ENCODE measurements at regions not wholly inside any gene's neighbourhood (a gene's known extent, or its start where the extent isn't known, plus 50 kb on each side); places are given as distances from the start of the nearest gene placed in this dataset.

DNA sequence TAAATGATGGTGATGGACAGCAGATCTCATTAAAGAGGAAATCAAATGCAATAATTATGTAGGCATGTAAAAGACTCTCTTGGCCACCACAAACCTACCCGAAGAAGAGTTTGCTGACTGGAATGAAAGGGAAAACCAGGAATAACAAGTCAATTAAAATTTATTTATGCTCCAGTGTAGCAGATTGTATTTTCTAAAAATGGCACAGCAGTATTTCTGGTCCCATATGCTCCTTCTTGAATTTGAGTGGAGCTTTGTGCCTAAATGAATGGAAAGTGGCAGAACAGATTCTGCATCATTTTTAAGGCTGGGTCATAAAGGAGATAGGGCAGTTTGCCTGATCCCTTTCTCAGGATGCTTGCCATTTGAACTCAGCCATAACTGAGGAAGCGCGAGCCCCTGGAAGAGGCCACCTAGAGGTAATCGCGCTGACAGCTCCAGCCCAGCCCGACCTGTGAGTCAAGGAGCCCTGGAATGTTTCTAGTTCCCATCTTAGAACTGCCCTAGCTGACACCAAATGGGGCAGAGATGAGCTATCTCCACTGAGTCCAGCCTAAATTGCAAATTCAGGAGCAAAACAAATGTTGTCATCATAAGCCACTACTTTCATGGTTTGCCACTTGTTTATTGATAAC, 229.2 kb upstream of the TMTC1 start:
- no peak for DNase-seq

DNA sequence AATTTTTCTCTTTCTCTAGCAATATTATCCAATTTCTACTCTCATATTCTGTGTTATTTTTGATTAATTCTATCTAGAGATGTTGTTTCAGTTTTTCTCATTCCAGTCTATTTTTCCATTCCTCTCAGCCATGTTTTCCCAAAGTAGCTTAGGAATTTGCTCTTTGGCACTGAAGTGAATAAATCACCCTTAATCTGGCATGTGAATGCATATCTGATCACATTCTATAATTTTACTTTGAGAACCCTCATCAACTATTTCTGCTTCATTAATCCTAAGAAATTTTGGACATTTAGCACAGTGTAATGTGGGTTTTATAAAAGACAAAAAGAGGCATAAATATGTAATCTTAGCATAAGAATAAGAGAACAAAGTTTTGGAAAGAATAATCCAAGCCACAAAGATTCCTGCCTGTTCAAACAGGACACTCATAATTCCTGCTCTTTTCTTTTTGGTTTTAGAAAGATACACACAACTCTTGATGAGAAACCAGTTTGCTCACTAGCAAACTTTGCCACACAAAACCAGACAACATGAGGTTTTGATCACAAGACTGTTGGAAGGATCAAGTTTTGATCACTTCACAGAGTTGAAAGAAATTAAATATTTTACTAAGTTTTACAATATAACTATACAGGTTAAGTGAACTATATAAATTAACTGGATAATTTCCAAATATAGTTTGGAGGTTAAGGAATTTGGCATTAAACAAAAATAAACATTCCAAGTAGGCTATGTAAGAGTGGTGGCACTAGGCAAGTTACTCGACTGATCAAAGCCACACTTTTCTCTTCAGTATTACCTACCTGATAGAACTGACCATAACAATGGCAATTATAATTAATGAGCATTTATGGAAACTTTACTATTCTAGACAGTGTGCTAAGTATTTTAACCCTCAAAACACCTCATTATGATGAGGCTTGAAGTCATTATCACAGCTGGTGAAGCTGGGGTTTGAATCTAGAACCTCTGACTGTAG, 226.6 kb upstream of the TMTC1 start:
- no peak for DNase-seq

DNA sequence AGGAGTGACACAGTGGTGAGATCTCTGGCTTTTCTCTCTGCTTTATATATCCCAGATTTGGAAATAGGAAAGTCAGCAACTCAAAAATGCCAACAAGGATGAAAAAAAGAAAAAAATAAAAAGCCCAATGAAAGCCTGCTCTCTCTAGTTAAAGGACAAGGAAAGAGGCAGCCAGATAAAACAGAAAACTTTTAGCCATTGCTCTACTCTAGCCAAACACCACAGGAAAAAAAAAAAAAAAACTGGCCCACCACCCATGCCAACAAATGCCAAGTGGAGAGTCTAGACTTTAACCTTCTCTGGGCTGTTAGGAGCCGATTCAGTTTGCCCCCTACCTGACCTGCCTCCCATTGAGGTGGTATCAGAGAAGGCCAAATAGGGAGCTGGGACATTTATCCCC, 222.3 kb upstream of the TMTC1 start:
- no peak for DNase-seq

DNA sequence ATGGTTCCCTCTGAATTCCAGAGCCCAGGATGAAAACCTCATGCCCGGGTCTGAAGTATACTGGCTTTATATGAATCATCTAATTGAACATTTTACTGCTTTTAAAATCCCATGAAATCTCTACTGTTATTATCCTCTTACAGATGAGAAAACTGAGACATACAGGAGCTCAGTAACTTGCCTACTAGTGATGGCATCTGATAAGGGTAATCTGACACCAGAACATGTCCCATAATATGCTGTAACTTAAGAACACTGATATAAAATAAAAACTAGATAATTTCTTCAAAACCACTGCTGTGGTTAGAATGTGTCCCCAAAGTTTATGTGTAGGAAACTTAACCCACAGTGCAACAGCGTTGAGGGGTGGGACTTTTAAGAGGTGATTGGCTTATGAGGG, 219.6 kb upstream of the TMTC1 start:
- no peak for DNase-seq

DNA sequence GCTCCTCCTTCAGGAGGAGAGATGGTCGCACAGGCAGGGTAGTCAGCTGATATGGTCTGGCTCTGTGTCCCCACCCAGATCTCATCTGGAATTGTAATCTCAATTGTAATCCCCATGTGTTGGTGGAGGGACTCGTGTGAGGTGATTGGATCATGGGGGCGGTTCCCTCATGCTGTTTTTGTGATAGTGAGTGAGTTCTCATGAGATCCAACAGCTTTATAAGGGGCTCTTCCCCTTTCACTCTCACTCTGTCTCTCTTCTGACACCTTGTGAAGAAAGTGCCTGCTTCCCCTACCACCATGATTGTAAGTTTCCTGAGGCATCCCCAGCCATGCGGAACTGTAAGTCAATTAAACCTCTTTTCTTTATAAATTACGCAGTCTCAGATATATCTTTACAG, 218.9 kb upstream of the TMTC1 start:
- DNase-seq: no peak

DNA sequence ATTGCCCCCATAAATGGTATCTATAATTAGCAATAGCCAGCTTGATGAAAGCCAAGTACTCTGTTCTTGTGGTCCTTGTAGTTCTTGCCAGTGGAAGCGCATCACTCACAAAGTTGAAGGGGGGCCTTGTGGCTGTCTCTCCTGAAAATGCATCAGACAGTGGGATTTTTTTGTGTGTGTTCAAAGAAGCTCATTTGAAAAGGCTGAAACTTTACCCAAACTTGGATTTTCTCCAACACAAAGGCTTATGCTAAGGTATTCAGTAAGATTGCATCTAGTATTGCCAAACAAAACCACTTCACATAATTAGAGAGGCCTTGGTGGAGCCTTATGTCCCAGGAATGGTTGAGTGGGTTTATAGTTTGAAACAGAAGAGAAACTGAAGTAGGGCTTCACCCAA, 216.7 kb upstream of the TMTC1 start:
- DNase-seq: no peak

DNA sequence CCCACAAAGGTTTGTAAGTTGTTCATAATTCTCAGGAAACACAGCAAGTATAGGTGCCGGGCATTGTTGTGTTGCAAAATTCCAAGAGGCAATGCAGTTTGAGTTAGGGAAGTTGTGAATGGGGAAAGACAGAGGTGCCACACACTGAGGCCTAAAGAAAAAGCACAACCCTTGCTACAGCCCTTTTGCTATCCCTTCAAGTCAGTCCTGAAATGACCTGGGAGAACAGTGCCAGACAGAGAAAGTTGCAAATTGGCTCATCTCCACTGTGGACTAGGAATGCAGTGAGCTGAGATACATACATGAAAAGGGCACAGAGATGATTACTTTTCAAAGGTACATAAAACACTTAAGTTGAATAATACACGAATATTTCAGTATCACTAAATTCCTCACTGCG, 213.3 kb upstream of the TMTC1 start:
- DNase-seq: no peak

DNA sequence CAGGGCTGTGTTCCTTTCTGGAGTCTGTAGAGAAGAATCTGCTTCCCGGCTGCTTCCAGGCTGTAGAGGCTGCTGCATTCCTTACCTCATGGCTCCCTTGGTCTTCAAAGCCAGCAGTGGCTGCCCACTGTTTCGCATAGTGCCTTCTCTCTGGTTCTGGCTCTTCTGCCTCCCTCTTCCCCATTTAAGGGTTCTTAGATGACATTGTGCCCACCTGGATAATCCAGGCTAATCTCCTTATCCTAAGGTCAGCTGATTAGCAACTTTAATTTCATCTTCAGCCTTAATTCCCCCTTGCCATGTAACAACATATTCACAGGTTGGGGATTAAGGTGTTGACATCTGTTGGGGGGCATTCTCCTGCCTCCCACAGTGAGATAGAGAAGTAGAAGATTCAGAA, 208.6 kb upstream of the TMTC1 start:
- DNase-seq: no peak

DNA sequence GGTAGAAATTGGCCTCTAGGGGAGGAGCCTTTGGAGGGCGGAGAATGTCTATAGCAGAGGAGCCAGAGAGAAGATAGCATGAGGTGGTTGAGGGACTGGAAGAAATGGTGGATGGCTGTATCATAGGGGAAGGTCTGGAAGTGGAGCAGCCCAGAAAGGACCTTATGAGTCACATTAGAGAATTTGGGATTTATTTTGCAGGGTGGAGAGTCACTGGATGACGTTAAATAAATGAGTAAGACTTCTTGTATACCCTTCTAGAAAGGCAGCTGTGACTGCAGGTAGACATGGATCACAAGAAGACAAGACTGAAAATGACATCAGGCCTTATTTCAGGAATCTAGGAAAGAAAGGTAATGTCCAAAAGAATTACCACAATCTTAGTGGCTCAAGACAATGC, 208.2 kb upstream of the TMTC1 start:
- no peak for DNase-seq

DNA sequence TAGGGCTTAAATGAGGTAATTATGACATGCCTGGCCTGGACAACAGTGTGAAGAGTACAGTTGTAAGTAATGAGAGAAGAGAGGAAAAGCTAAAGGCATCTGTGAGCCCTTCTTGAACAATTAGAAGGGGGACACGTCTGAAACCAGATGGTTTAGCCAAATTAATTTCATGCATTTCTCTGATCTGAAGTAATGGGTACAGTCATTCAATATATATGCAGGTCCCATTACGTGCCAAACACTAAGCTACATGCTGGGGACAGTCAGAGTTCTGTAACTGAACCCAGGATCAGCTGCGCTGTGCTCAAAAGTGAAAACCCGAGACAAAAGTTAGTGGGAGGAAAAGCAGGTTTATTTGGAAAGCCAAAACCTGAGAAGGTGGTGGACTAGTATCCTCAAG, 207.2 kb upstream of the TMTC1 start:
- DNase-seq: no peak

DNA sequence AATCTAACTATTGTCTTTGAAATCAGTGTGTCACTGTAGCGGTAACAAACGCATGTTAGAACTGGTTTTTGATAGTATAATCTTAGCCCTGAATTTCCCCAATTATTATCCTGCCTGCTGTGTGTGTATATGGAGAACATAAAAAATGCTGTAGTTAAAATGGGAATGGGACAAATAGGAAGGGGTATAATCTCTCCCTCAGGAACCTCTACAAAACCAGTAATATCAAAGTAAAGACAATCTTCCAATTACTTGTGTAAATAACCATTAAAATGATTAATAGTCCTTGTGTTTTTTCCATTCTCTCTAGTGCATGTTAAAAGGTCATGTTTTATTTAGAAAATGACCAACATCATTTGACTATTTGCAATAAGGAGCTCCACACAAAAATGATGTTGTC, 200.1 kb upstream of the TMTC1 start:
- no peak for DNase-seq

DNA sequence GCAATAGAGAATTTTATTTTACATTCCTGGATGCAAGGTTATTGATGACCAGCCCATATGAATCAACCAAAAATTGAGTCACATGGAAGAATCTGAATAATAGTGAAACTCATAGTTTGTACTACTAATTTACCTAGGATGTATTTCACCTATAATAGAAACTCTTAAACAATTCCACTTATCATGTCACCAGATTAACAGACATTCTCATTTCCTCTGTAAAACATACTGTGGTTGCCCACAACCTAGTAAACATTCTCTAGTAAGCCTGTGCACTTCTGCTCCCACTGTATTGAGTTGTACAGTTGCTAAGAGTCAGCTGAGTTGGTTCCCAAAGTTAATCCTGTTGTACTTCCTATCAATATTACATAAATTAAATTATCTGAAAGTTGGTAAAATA, 196.6 kb upstream of the TMTC1 start:
- no peak for DNase-seq

DNA sequence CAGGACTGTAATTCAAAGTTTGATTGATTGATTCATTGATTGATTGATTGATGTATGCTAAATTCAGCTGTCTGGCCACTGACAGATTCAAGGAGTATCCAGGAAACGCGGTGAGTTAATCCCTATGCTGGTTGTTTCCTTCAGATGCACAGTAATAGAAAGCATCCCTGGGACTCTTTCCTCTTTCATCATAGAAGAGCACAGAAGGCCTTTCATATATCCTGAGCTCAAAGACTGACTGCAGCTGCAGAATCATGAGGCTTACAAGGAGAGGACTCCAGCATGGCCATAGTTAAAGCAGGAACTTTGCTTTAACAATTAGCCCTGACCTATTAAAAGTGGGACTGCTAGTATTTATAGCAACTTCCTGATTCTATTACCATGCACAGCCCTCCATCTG, 187.7 kb upstream of the TMTC1 start:
- no peak for DNase-seq

DNA sequence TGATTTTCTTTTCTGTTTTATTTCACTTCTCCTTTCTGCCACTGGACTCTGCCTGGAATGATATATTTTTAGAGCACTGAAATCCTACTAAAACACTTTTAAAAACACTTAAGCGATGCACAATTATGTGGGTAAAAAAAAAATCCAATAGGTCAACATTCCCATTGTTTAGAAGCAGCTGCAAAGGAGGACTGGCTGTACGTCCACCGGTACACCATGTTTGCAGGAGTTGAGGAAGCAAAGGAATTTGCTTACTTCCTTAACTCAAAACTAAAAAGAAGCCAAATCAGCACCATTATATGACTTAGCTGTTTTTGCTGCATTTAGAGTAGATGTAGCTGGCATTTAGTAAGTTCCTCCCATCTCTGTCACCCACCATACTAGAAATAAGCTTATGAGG, 186.8 kb upstream of the TMTC1 start:
- DNase-seq: no peak

DNA sequence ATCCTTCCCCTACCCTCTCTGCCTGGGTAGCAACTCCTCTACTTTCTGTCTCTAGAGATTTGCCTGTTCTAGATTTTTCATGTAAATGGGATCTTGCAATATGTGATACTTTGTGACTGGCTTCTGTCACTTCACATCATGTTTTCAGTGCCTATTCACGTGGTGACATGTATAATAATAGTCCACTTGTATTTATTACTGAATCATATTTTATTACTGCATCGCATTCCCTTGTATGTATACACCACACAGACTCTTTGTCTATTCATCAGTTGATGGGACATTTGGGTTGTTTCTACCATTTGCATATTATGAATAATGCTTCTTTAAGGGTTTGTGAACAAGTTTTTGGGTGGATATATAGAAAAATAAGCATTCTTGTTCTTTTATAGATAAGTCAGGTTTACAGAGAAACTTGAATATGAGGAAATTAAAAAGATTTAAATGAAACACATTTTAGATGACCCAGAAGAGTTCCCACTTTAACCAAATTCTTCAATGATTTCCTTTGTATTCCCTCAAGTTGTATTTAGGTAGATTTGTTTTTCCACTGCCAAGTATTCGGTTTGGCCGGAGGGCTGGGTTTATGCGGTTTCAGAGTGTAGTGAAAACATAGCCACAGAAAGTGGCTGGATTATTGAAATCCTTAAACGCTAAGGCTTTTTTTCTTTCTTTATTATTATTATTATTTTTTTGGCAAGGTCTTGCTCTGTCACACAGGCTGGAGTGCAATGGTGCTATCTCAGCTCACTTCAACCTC, 178.7 kb upstream of the TMTC1 start:
- no peak for DNase-seq

DNA sequence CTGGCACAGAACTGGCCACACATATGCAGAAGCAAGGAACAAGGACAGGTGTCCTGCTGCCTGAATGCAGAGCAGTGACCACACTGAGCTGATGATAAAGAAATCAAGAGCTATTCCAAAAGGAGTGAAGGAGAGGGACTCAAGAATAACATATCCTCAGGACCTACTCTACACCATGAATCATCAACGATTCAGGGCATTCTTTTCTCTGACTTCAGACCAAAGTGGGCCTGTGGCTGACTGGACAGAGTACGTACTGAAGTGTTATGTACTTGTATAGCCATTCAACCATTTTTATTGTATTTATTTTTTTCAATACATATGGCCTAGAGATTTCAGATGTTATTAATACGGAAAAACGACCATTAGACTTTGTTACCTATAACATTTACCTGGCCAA, 177.5 kb upstream of the TMTC1 start:
- DNase-seq: no peak

DNA sequence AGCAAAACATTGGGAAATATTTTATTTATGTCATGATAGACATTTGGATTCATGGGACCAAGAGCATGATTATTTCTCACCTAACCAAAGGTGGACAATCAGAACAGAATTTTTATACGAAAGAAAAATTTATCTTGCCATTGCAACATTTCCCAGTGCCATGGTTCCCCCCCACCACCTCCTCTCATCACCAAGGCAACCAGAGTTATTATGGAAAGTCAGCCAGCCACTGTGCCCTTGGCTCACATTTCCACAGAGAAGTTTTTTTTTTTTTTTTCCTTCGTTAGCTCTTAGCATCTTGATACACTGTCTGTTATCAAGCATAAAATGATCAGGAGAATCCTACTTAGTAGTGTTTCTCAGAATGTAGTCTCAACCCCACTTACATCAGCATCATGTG, 176.4 kb upstream of the TMTC1 start:
- no peak for DNase-seq

DNA sequence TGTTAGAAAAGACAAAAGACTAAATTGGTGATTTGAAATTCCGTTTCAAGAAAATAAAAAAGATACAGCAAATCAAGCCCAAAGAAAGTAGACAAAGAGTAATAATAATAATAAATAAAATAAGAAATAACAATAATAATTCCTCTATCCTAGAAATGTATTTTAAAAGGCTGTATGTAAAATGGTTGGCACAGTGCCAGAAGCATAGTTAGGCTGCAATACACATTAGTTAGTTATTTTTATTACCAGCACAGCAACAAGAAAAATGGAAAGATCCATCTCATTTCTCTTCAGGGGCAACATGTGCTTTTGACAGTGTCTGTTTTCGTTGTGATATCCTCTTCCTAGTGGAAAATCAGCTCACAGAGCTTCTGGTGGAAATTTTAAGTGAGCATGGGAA, 174.1 kb upstream of the TMTC1 start:
- no peak for DNase-seq

DNA sequence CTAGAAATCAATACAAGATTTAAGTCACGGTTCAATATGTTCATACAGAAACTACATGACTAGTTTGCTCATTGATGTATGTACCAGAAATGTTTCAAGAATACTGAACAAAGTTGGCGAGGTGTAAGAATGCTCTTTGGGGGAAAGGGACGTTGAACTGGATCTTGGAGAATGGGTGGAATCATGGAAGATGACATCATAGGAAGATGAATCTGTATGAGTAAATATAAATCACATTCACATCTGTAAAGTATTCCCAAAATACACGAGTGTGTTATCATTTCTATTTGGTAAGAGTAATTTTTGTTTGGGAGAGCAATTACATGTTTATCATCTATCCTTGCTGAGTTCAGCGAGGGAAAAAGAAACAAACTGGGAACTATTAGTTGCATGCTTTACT, 162.2 kb upstream of the TMTC1 start:
- DNase-seq: no peak

DNA sequence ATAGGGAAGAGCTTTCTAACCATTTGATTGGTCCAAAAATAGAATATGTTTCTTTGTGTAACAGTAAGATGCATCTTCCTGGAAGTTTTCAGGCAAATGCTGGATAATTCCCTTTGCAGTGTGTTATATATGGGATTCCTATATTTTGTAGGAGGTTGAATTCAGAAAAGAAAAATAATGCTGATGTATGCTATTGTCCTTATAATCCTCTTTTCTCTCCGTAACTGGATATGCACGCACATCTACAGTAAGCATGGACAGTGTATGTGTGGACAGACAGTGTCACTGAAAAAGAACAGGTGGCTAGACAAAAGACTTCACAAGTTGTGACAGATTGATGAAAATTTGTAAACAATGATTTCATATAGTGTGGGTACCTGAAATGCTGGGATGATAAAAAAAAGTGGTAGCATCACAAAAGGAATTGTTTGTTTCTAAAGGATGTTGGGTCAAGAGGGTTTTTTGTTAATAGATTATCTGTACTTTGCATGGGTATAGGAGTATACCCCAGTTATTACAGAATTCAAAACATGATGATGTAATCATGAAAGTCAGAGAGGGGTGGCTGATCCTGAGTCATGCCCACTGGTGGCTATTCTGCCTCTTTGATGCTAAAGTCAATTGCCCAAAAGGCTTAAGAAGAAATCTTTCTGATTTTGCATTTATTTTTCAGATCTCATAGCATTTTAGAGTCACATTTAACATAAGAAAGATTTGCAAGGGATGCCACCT, 160.7 kb upstream of the TMTC1 start:
- DNase-seq: no peak

DNA sequence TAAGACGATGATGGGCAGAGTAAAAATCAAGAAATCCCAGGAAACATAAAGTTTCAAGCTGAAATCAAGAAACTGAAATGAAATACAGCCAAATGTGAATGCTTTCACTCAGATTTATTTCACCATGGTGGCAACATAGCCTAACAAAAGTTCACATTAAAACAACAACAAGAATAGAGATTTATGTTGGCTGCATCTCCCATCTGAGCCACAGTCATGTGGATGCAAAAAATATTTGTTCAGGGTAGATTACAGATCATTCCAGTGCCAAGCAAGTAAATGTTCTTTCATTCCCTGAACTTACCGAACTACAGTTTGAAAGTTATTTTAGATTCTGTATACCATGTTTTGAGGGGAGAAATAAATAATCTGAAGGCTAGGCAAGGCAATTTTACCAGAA, 159.9 kb upstream of the TMTC1 start:
- no peak for DNase-seq

DNA sequence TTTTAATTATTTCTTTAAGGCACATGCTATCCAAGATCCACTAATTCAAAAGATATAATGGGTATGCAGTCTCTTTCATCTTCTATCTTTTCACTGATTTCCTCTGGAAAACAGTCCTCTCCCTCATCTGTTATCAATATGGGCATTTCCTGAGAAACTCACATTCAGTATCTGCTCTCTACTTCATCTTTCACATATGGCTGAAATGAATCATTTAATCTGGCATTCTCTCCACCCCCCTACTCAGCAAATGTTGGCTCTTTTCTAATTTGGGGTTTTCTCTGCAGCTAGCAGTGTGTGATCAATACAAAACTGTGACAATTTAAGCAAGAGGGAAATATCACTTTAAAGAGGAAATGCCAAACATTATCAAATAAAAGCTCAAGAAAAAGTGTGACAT, 157.1 kb upstream of the TMTC1 start:
- no peak for DNase-seq

DNA sequence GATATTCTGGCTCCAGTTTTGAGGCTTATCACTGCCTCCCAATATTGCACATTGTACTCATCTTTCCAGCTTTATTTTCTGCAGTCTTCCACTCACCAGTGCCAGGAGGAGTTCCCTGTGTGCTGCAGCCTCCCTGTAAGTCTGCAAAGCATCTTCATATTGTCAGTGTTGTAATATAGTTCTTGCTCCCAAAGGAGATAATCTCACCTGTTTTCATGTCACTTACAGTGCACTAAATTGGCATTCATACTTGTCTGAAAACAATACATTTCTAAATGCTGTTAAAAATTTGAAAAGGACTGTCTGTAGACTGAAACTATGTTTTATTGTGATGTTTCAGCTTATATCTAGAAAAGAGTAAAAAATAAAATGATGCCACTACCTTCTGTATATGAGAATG, 146.8 kb upstream of the TMTC1 start:
- DNase-seq: no peak
